HCT116 (cell line): ENCODE measurements at regions not wholly inside any gene's neighbourhood (a gene's known extent, or its start where the extent isn't known, plus 50 kb on each side); places are given as distances from the start of the nearest gene placed in this dataset.

Source experiments
- ATAC-seq: fragments of 200-7000 bp; cut with Tn5 transposase; 2 replicates; pipeline ENCODE4 v1.9.1; 2020; ENCODE audit warnings: mild to moderate bottlenecking, moderate library complexity
- BruUV-seq: library from RNA; stranded (reverse); fragments of 400-500 nt; replicated peaks from 2 replicates; lab custom pipeline; 2021; lab: Mats Ljungman, UMichigan
- CTCF ChIA-PET: fragments of 300-600 bp; sonication (Branson Sonifier 250); formaldehyde crosslinking; loops from one replicate; lab custom pipeline; 2021; ENCODE audit warnings: antibody characterized with exemption; lab: Charles Lee
- POLR2A ChIA-PET: fragments of 300-600, 350-600 bp; sonication (Branson Sonifier 250); formaldehyde crosslinking; loops from one replicate; lab custom pipeline; 2021; ENCODE audit warnings: antibody characterized with exemption; lab: Charles Lee
- RAD21 ChIA-PET, 2 experiments: fragments of 300-600 bp; sonication (Branson Sonifier 250); formaldehyde crosslinking; loops; one replicate each; lab custom pipeline; 2023; ENCODE audit warnings: low total read pairs in 2 of 2; ENCODE audit not compliant: uncharacterized antibody in 2 of 2, unreplicated experiment in 2 of 2, low non-redundant PET in 1 of 2; lab: Charles Lee
- DNase-seq: peaks from one replicate; pipeline ENCODE4 v3.0.0-alpha.2; 2010; ENCODE audit warnings: low read depth, low spot score
- H2AFZ ChIP-seq: fragments of 200-600 bp; shearing (Covaris generic), sonication (generic); 2 replicates; pipeline ENCODE4 v1.6.1; 2017; ENCODE audit warnings: low read depth, mixed run types, mixed read lengths, antibody characterized with exemption, low read length; ENCODE audit not compliant: poor library complexity, severe bottlenecking
- H3K27ac ChIP-seq: 2 replicates; pipeline ENCODE4 v1.5.1; 2012; ENCODE audit warnings: low read depth, low read length
- H3K27me3 ChIP-seq: fragments of 200-600 bp; sonication (generic); 2 replicates; pipeline ENCODE4 v1.6.1; 2016; ENCODE audit warnings: mixed run types, low read length, mixed read lengths; ENCODE audit not compliant: insufficient read depth
- H3K36me3 ChIP-seq, 2 experiments: fragments of 200-500 bp in 1 of 2; fragments of 200-600 bp in 1 of 2; sonication (Bioruptor generic) in 1 of 2; sonication (generic) in 1 of 2; 2 replicates each; pipeline versions ENCODE4 v1.5.1 to v1.6.1; 2014 to 2016; ENCODE audit warnings: low read length in 2 of 2, inconsistent platforms in 1 of 2, mixed read lengths in 1 of 2, mixed run types in 1 of 2; ENCODE audit not compliant: insufficient read depth in 2 of 2, control insufficient read depth in 1 of 2
- H3K4me1 ChIP-seq, 2 experiments: fragments of 200-600 bp in 1 of 2; sonication (generic) in 1 of 2; 2 replicates each; pipeline versions ENCODE4 v1.5.1 to v1.6.1; 2012 to 2017; ENCODE audit warnings: low read length in 2 of 2, inconsistent platforms in 1 of 2, mild to moderate bottlenecking in 1 of 2, mixed read lengths in 1 of 2, mixed run types in 1 of 2, moderate library complexity in 1 of 2; ENCODE audit not compliant: insufficient read depth in 2 of 2, control insufficient read depth in 1 of 2
- H3K4me2 ChIP-seq: fragments of 200-600 bp; sonication (generic); 2 replicates; pipeline ENCODE4 v1.6.1; 2017; ENCODE audit warnings: mixed run types, low read length, mixed read lengths
- H3K4me3 ChIP-seq, 2 experiments: fragments of 200-600 bp in 1 of 2; sonication (generic) in 1 of 2; replicated peaks in 1 of 2; 2 replicates each; pipeline ENCODE4 v1.5.1; 2011 to 2016; ENCODE audit warnings: low read length in 2 of 2, control low read depth in 1 of 2, low read depth in 1 of 2, mild to moderate bottlenecking in 1 of 2, mixed read lengths in 1 of 2, mixed run types in 1 of 2
- H3K79me2 ChIP-seq: fragments of 200-600 bp; sonication (generic); 2 replicates; pipeline ENCODE4 v1.6.1; 2017; ENCODE audit warnings: mild to moderate bottlenecking, mixed run types, low read length, moderate library complexity, mixed read lengths; ENCODE audit not compliant: insufficient read depth
- H3K9ac ChIP-seq: fragments of 200-600 bp; sonication (generic); 2 replicates; pipeline ENCODE4 v1.6.1; 2016; ENCODE audit warnings: low read length, mixed read lengths
- H3K9me2 ChIP-seq: fragments of 200-600 bp; sonication (generic), shearing (Covaris generic); 2 replicates; pipeline ENCODE4 v1.6.1; 2017; ENCODE audit warnings: mixed run types, mild to moderate bottlenecking, moderate library complexity; ENCODE audit not compliant: insufficient read depth
- H3K9me3 ChIP-seq, 2 experiments: fragments of 200-500 bp in 1 of 2; fragments of 200-600 bp in 1 of 2; sonication (Bioruptor generic) in 1 of 2; sonication (generic) in 1 of 2; 2 replicates each; pipeline ENCODE4 v1.6.1; 2014 to 2017; ENCODE audit warnings: low read length in 2 of 2, mixed read lengths in 2 of 2, inconsistent platforms in 1 of 2, low read depth in 1 of 2, mild to moderate bottlenecking in 1 of 2, mixed run types in 1 of 2, moderate library complexity in 1 of 2; ENCODE audit not compliant: control insufficient read depth in 1 of 2, insufficient read depth in 1 of 2
- H4K20me1 ChIP-seq: fragments of 200-600 bp; sonication (generic), shearing (Covaris generic); 2 replicates; pipeline ENCODE4 v1.6.1; 2017; ENCODE audit warnings: mixed run types, mild to moderate bottlenecking, moderate library complexity; ENCODE audit not compliant: insufficient read depth
- ATF3 ChIP-seq: IDR thresholded peaks from 2 replicates; pipeline ENCODE4 v1.6.1; 2012
- CEBPB ChIP-seq: IDR thresholded peaks from 2 replicates; pipeline ENCODE4 v1.6.1; 2012; ENCODE audit warnings: low read depth
- CTCF ChIP-seq, 3 experiments: fragments of 200-600 bp in 1 of 3; sonication (generic) in 1 of 3; IDR thresholded peaks in 2 of 3; conservative IDR thresholded peaks in 1 of 3; 2 replicates each; pipeline ENCODE4 v1.5.1; 2012 to 2017; ENCODE audit warnings: low read depth in 2 of 3, low read length in 2 of 3, antibody characterized with exemption in 1 of 3, borderline replicate concordance in 1 of 3, control low read depth in 1 of 3, mild to moderate bottlenecking in 1 of 3, mixed read lengths in 1 of 3, mixed run types in 1 of 3, moderate library complexity in 1 of 3; ENCODE audit not compliant: insufficient read depth in 1 of 3
- EGR1 ChIP-seq: IDR thresholded peaks from 2 replicates; pipeline ENCODE4 v1.6.1; 2012; ENCODE audit warnings: low read depth
- ELF1 ChIP-seq: IDR thresholded peaks from 2 replicates; pipeline ENCODE4 v1.6.1; 2012; ENCODE audit warnings: low read depth, borderline replicate concordance
- EZH2 ChIP-seq: fragments of 200-600 bp; sonication (generic); IDR thresholded peaks from 2 replicates; pipeline ENCODE4 v1.6.1; 2017; ENCODE audit warnings: antibody characterized with exemption, mixed run types
- EZH2phosphoT487 ChIP-seq: fragments of 200-600 bp; IDR thresholded peaks from 2 replicates; pipeline ENCODE4 v1.6.1; 2018; ENCODE audit warnings: antibody characterized with exemption, borderline replicate concordance
- JUND ChIP-seq: IDR thresholded peaks from 2 replicates; pipeline ENCODE4 v1.6.1; 2012
- POLR2A ChIP-seq: IDR thresholded peaks from 2 replicates; pipeline ENCODE4 v1.7.0; 2011; ENCODE audit warnings: borderline replicate concordance; ENCODE audit not compliant: insufficient read depth, insufficient read length; ENCODE audit errors: extremely low read depth
- POLR2AphosphoS5 ChIP-seq: IDR thresholded peaks from 2 replicates; pipeline ENCODE4 v1.6.1; 2011; ENCODE audit warnings: mild to moderate bottlenecking, low read depth, low read length, moderate library complexity
- RAD21 ChIP-seq: IDR thresholded peaks from 2 replicates; pipeline ENCODE4 v1.6.1; 2012; ENCODE audit warnings: low read depth, mild to moderate bottlenecking
- SIN3A ChIP-seq: IDR thresholded peaks from 2 replicates; pipeline ENCODE4 v1.6.1; 2012; ENCODE audit warnings: low read depth
- TCF7L2 ChIP-seq: IDR thresholded peaks from 2 replicates; pipeline ENCODE4 v1.7.0; 2011; ENCODE audit warnings: borderline replicate concordance, inconsistent platforms; ENCODE audit not compliant: insufficient read depth, insufficient read length; ENCODE audit errors: extremely low read depth
- YY1 ChIP-seq: IDR thresholded peaks from 2 replicates; pipeline ENCODE4 v1.6.1; 2011; ENCODE audit warnings: low read length, low read depth, moderate library complexity, mild to moderate bottlenecking; ENCODE audit not compliant: insufficient replicate concordance; ENCODE audit errors: extremely low read depth
- intact Hi-C: fragments of 100-400 bp; cut with micrococcal nuclease; formaldehyde crosslinking; loops from 2 replicates; pipeline ENCODE4 v1.10.0; 2022

- Histone ChIP-seq H2AFZ (no peak overlapping the region), H3K4me2 (no peak overlapping the region), H3K9ac (no peak overlapping the region), H3K79me2 (no peaks in the 10 kb centered on the region), H3K27ac (no peak overlapping the region), H3K4me1 (peaks cover 0 to 7% of the 10 kb centered on the region in 2 experiments; a peak in 1 of 4 replicates), H3K9me2 (no peaks in the 10 kb centered on the region), H3K36me3 (no peaks in the 10 kb centered on the region), H4K20me1 (no peaks in the 10 kb centered on the region), H3K27me3 (no peaks in the 10 kb centered on the region), H3K9me3 (no peaks in the 10 kb centered on the region), H3K4me3 (no peak overlapping the region)
- intact Hi-C loops: no loop called here
- BruUV-seq: no TSS peak
- POLR2A ChIA-PET: no interaction called here
- ATAC-seq (no peak), DNase-seq (no peak)
- RAD21 ChIA-PET: no interaction called here
- CTCF ChIA-PET: no interaction called here
- TF ChIP-seq CEBPB (no peak), JUND (no peak), SIN3A (no peak), RAD21 (no peak), ATF3 (no peak), TCF7L2 (no peak), POLR2AphosphoS5 (no peak), POLR2A (no peak), EGR1 (no peak)
These were observed 144.1 kb downstream of the PLK2 start for GRCh38 chr5:58315794-58316193.

GRCh38 chr5:58314356-58315210 is 145.3 kb downstream of the PLK2 start:
- CTCF ChIA-PET: interaction anchor here (1.6 kb wide), 1 partner anchor 12 kb away, joined by 3 read pairs; no protein-coding TSS in a partner anchor
- H3K27me3 ChIP-seq: no peaks in the 10 kb centered on the region
- intact Hi-C loops: no loop called here
- no peak overlapping the region for H3K9ac ChIP-seq
- POLR2A ChIA-PET: no interaction called here
- H3K4me2 ChIP-seq: no peak overlapping the region
- H3K4me1 ChIP-seq: peaks cover 0 to 7% of the 10 kb centered on the region in 2 experiments; a peak in 1 of 4 replicates
- no peak overlapping the region for H2AFZ ChIP-seq
- no peak for ATAC-seq
- TF ChIP-seq EZH2 (no peak), ELF1 (no peak), EZH2phosphoT487 (no peak), CTCF (IDR thresholded peaks at IDR 0.05 in 2 of 3, conservative IDR thresholded peaks at IDR 0.05 in 1 of 3; ENCODE audit: borderline replicate concordance in 1 of 3, insufficient read depth in 1 of 3, low read depth in 2 of 3, low read length in 2 of 3) (no peak), YY1 (no peak), EGR1 (no peak)
- TF ChIP-seq, all 23 proteins: peak for 0
- Histone ChIP-seq H3K27ac (no peak overlapping the region), H3K4me3 (no peak overlapping the region), H4K20me1 (no peaks in the 10 kb centered on the region), H3K9me2 (no peaks in the 10 kb centered on the region), H3K79me2 (no peaks in the 10 kb centered on the region), H3K36me3 (no peaks in the 10 kb centered on the region), H3K9me3 (no peaks in the 10 kb centered on the region)
- no peak for DNase-seq
- RAD21 ChIA-PET: no interaction called here
- no TSS peak for BruUV-seq
